Mesothelial cell of epicardium (in vitro differentiated cells): ENCODE measurements at regions not wholly inside any gene's neighbourhood (a gene's known extent, or its start where the extent isn't known, plus 50 kb on each side); places are given as distances from the start of the nearest gene placed in this dataset.
"Not testable (repeated sequence)": the region's sequence is repeated elsewhere in the genome, so short reads cannot be mapped to it uniquely, and the experiment has no call there.

ENCODE experiments used
- DNase-seq, 2 experiments: peaks; one replicate each; pipeline ENCODE4 v3.0.0; 2021; ENCODE audit warnings: low spot score in 2 of 2; ENCODE audit not compliant: unreplicated experiment in 2 of 2
- H3K27ac Mint-ChIP-seq: 2 replicates; pipeline ENCODE4 v1.8.0; 2021; ENCODE audit warnings: mixed read lengths
- H3K27me3 Mint-ChIP-seq: 2 replicates; pipeline ENCODE4 v1.8.0; 2021; ENCODE audit warnings: low read depth, mixed read lengths
- H3K36me3 Mint-ChIP-seq: 2 replicates; pipeline ENCODE4 v1.8.0; 2021; ENCODE audit warnings: mixed read lengths
- H3K4me1 Mint-ChIP-seq: 2 replicates; pipeline ENCODE4 v1.8.0; 2021; ENCODE audit warnings: mixed read lengths
- H3K4me3 Mint-ChIP-seq: 2 replicates; pipeline ENCODE4 v1.8.0; 2021; ENCODE audit warnings: mild to moderate bottlenecking, moderate library complexity, mixed read lengths
- H3K9me3 Mint-ChIP-seq: 2 replicates; pipeline ENCODE4 v1.8.0; 2021; ENCODE audit warnings: mixed read lengths
- CTCF ChIP-seq: fragments of 200-600 bp; sonication (generic); IDR thresholded peaks from one replicate; pipeline ENCODE4 v1.5.0; 2021; ENCODE audit warnings: antibody characterized with exemption; ENCODE audit not compliant: unreplicated experiment

GRCh38 chr3:74390121-74390877, 224.2 kb downstream of the CNTN3 start:
- H3K27ac Mint-ChIP-seq = no peak overlapping the region

GRCh38 chr3:74387111-74387735, 227.2 kb downstream of the CNTN3 start:
- Mint-ChIP-seq H3K4me3 (no peak overlapping the region), H3K9me3 (no peaks in the 10 kb centered on the region), H3K36me3 (no peaks in the 10 kb centered on the region), H3K4me1 (no peaks in the 10 kb centered on the region), H3K27me3 (no peaks in the 10 kb centered on the region), H3K27ac (no peak overlapping the region)
- DNase-seq = no peak
- TF ChIP-seq CTCF = no peak

More at GRCh38 chr3:74390121-74390877, 224.2 kb downstream of the CNTN3 start:
- H3K4me3 Mint-ChIP-seq = no peak overlapping the region
- no peak for TF ChIP-seq CTCF
- H3K27me3 Mint-ChIP-seq = no peaks in the 10 kb centered on the region
- no peaks in the 10 kb centered on the region for H3K9me3 Mint-ChIP-seq
- no peaks in the 10 kb centered on the region for H3K36me3 Mint-ChIP-seq
- no peak for DNase-seq
- H3K4me1 Mint-ChIP-seq = peaks cover 6% of the 10 kb centered on the region

GRCh38 chr3:74384159-74384558, 230.3 kb downstream of the CNTN3 start:
- Mint-ChIP-seq H3K27ac (no peak overlapping the region), H3K27me3 (peaks cover 4% of the 10 kb centered on the region), H3K9me3 (no peaks in the 10 kb centered on the region)

GRCh38 chr3:74377669-74378068, 236.8 kb downstream of the CNTN3 start:
- no peak for TF ChIP-seq CTCF
- no peaks in the 10 kb centered on the region for H3K4me1 Mint-ChIP-seq
- no peak overlapping the region for H3K4me3 Mint-ChIP-seq
- H3K9me3 Mint-ChIP-seq = no peaks in the 10 kb centered on the region
- no peaks in the 10 kb centered on the region for H3K36me3 Mint-ChIP-seq
- no peak for DNase-seq
- peaks cover 4% of the 10 kb centered on the region for H3K27me3 Mint-ChIP-seq
- no peak overlapping the region for H3K27ac Mint-ChIP-seq

More at GRCh38 chr3:74384159-74384558, 230.3 kb downstream of the CNTN3 start:
- TF ChIP-seq CTCF = no peak
- Mint-ChIP-seq H3K4me3 (no peak overlapping the region), H3K4me1 (no peaks in the 10 kb centered on the region), H3K36me3 (no peaks in the 10 kb centered on the region)
- no peak for DNase-seq

GRCh38 chr3:74376323-74376722, 238.1 kb downstream of the CNTN3 start:
- H3K9me3 Mint-ChIP-seq, DNase-seq, H3K36me3 Mint-ChIP-seq, H3K27me3 Mint-ChIP-seq, H3K4me1 Mint-ChIP-seq, H3K27ac Mint-ChIP-seq, H3K4me3 Mint-ChIP-seq: not testable (repeated sequence)

GRCh38 chr3:74375653-74376052, 238.8 kb downstream of the CNTN3 start:
- no peaks in the 10 kb centered on the region for H3K4me1 Mint-ChIP-seq
- H3K4me3 Mint-ChIP-seq = no peak overlapping the region
- no peaks in the 10 kb centered on the region for H3K36me3 Mint-ChIP-seq
- DNase-seq = no peak
- no peaks in the 10 kb centered on the region for H3K9me3 Mint-ChIP-seq
- H3K27me3 Mint-ChIP-seq = peaks cover 4% of the 10 kb centered on the region
- no peak overlapping the region for H3K27ac Mint-ChIP-seq
- no peak for TF ChIP-seq CTCF
